ENCODE measurements at regions not wholly inside any gene's neighbourhood (a gene's known extent, or its start where the extent isn't known, plus 50 kb on each side); places are given as distances from the start of the nearest gene placed in this dataset.

DNA sequence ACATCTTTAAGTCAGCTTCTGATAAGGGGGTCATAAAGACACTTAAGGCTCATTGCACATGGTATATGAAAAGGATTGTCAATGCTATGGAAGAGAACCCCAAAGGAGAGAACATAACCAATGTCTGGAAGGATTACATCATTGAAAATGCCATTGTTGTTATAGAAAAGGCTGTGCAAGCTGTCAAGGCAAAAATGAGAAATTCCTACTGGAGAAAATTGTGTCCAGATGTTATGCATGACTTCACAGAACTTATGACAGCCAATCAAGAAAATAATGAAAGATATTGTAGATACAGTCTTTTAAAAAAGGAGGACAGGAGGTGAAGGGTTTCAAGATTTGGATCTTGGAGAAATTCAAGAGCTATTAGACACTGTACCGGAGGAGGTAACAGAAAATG, 96.3 kb upstream of the MBNL1 start:
- Histone ChIP-seq H3K4me3 (no peak overlapping the region), H3K27me3 (replicated peaks; ENCODE audit: insufficient read depth) (no peaks in the 10 kb centered on the region), H3K9me3 (peaks cover 5% of the 10 kb centered on the region), H3K27ac (no peak overlapping the region), H3K4me1 (ENCODE audit: control insufficient read depth in 1 of 2, low read depth in 2 of 2) (peaks cover 13 to 30% of the 10 kb centered on the region in 2 donors), H3K36me3 (no peaks in the 10 kb centered on the region)
- ATAC-seq (ENCODE audit: insufficient number of reproducible peaks, low FRiP score, low read depth): no peak
- DNase-seq (ENCODE audit: low spot score): no peak
- TF ChIP-seq, protein P1, sequence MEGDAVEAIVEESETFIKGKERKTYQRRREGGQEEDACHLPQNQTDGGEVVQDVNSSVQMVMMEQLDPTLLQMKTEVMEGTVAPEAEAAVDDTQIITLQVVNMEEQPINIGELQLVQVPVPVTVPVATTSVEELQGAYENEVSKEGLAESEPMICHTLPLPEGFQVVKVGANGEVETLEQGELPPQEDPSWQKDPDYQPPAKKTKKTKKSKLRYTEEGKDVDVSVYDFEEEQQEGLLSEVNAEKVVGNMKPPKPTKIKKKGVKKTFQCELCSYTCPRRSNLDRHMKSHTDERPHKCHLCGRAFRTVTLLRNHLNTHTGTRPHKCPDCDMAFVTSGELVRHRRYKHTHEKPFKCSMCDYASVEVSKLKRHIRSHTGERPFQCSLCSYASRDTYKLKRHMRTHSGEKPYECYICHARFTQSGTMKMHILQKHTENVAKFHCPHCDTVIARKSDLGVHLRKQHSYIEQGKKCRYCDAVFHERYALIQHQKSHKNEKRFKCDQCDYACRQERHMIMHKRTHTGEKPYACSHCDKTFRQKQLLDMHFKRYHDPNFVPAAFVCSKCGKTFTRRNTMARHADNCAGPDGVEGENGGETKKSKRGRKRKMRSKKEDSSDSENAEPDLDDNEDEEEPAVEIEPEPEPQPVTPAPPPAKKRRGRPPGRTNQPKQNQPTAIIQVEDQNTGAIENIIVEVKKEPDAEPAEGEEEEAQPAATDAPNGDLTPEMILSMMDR (IDR thresholded peaks at IDR 0.05): no peak

DNA sequence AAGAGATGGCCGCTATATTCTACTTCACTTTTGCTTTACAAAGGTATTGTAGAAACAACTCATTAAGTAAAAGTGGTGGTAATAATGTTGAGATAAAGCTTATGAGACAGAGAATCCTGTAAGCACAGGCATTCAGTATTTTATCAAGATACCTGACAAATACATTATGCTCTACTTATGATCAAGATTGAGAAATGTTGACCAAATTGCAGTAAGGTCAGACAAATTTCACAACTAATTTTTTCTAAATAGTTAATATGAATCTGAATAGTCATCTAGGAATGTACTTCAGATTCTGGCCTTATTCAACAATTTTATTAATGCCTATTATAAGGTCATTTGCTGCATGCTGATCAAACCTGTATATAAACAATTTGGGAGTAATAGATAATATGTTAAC, 95.1 kb upstream of the MBNL1 start:
- no peak for DNase-seq (ENCODE audit: low spot score)
- TF ChIP-seq, protein P1 (IDR thresholded peaks at IDR 0.05): no peak
- H3K9me3 ChIP-seq: peaks cover 5% of the 10 kb centered on the region
- no peaks in the 10 kb centered on the region for H3K36me3 ChIP-seq
- no peak for ATAC-seq (ENCODE audit: insufficient number of reproducible peaks, low FRiP score, low read depth)
- no peaks in the 10 kb centered on the region for H3K27me3 ChIP-seq (replicated peaks; ENCODE audit: insufficient read depth)
- peaks cover 13 to 30% of the 10 kb centered on the region in 2 donors for H3K4me1 ChIP-seq (ENCODE audit: control insufficient read depth in 1 of 2, low read depth in 2 of 2)
- no peak overlapping the region for H3K27ac ChIP-seq
- no peak overlapping the region for H3K4me3 ChIP-seq

DNA sequence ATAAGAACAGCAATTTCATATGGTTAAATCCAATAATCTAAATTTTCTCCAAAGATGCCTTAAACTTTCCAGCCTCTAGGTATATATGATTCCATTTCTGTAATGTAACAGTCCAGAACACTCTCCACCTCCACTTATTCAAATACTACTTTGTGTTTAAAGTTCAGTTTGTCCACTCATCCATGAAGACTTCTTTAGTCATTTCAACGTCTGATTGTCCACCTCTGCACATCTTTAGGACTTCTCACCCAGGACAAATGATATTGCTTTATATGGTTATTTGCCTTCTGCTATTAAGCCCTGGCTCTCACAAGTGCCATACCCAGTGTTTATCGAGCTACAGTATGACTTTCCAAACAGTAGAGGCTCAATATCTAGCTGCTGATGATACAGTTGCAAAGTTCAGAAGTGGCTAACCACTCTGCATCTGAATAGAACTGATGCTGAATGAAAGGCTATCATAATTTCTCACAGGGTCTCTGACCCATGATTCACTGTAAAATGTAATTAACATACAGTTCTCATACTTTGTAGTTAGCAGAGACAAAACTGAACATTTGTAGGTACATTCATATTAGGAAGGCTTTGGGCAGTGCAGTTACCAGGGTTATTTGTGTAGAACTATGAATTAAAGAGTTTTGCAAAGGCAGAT, 93.7 kb upstream of the MBNL1 start:
- no peak for ATAC-seq (ENCODE audit: insufficient number of reproducible peaks, low FRiP score, low read depth)
- H3K27me3 ChIP-seq (replicated peaks; ENCODE audit: insufficient read depth): no peaks in the 10 kb centered on the region
- H3K4me1 ChIP-seq (ENCODE audit: control insufficient read depth in 1 of 2, low read depth in 2 of 2): peaks cover 13 to 19% of the 10 kb centered on the region in 2 donors
- DNase-seq (ENCODE audit: low spot score): no peak
- TF ChIP-seq, protein P1 (IDR thresholded peaks at IDR 0.05): no peak
- no peak overlapping the region for H3K4me3 ChIP-seq
- no peaks in the 10 kb centered on the region for H3K36me3 ChIP-seq
- H3K9me3 ChIP-seq: peaks cover 5% of the 10 kb centered on the region
- H3K27ac ChIP-seq: no peak overlapping the region

DNA sequence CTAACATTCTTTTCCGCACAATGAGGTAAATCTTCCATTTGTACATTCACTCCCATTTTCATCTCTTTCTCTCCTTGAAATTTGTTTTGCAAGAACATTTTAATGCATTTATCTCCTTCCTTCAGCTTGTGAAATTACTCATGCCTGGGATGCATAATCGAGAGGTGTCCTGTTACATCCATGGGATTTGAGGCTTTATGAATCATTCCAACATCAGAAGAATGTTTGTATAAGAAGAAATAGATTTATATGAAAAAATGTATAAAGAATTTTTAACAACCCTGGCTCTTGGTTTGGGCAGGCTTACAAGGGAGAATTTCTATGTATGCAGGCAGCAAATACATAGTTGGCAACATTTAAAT, 93.2 kb upstream of the MBNL1 start:
- Histone ChIP-seq H3K27me3 (replicated peaks; ENCODE audit: insufficient read depth) (no peaks in the 10 kb centered on the region), H3K27ac (no peak overlapping the region), H3K4me3 (no peak overlapping the region), H3K36me3 (no peaks in the 10 kb centered on the region), H3K4me1 (ENCODE audit: control insufficient read depth in 1 of 2, low read depth in 2 of 2) (peaks cover 13 to 19% of the 10 kb centered on the region in 2 donors), H3K9me3 (peaks cover 5% of the 10 kb centered on the region)
- TF ChIP-seq, protein P1 (IDR thresholded peaks at IDR 0.05): no peak
- no peak for DNase-seq (ENCODE audit: low spot score)
- ATAC-seq (ENCODE audit: insufficient number of reproducible peaks, low FRiP score, low read depth): no peak

DNA sequence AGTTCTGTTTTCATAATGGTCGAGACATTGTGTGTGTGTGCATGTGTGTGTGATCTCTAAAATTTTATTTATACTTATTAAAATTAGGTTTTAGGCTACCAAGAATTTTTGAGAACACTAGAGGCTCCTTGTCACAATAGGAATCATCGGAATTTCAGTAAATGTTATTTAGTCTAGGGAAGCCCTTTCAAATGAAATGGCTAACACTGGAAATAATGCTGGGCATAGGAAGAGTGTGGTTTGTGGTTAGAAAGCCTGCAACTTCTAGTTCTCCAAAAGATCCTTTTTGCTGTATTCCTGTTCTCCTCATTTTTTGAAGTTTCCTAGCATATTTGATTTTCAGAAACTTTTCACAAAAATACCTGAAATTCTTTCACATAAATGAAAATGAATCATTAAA, 92.5 kb upstream of the MBNL1 start:
- H3K27ac ChIP-seq: no peak overlapping the region
- H3K9me3 ChIP-seq: peaks cover 1% of the 10 kb centered on the region
- H3K36me3 ChIP-seq: no peaks in the 10 kb centered on the region
- no peak overlapping the region for H3K4me3 ChIP-seq
- no peaks in the 10 kb centered on the region for H3K27me3 ChIP-seq (replicated peaks; ENCODE audit: insufficient read depth)
- DNase-seq (ENCODE audit: low spot score) (no peak), ATAC-seq (ENCODE audit: insufficient number of reproducible peaks, low FRiP score, low read depth) (no peak)
- H3K4me1 ChIP-seq (ENCODE audit: control insufficient read depth in 1 of 2, low read depth in 2 of 2): peaks cover 13 to 19% of the 10 kb centered on the region in 2 donors
- TF ChIP-seq, protein P1 (IDR thresholded peaks at IDR 0.05): no peak
